T-helper 2 cell treated with Interferon-gamma antibody and Interleukin-4, amounts not matched to agents 5 μg/mL and 100 μg/mL, for 36 hours (primary cell): ENCODE measurements at regions not wholly inside any gene's neighbourhood (a gene's known extent, or its start where the extent isn't known, plus 50 kb on each side); places are given as distances from the start of the nearest gene placed in this dataset.

Experiments
- DNase-seq: peaks from one replicate; pipeline ENCODE4 v3.0.0; 2021; ENCODE audit warnings: low spot score
- H3K27ac Mint-ChIP-seq: one replicate; pipeline ENCODE4 v1.8.0; 2021; ENCODE audit warnings: mild to moderate bottlenecking, mixed read lengths
- H3K27me3 Mint-ChIP-seq: one replicate; pipeline ENCODE4 v1.8.0; 2021; ENCODE audit warnings: low read depth, mixed read lengths
- H3K36me3 Mint-ChIP-seq: one replicate; pipeline ENCODE4 v1.8.0; 2021; ENCODE audit warnings: low read depth, mixed read lengths
- H3K4me1 Mint-ChIP-seq: one replicate; pipeline ENCODE4 v1.8.0; 2021; ENCODE audit warnings: low read depth, mixed read lengths
- H3K4me3 Mint-ChIP-seq: one replicate; pipeline ENCODE4 v1.8.0; 2022; ENCODE audit warnings: mild to moderate bottlenecking, moderate library complexity, mixed read lengths
- H3K9me3 Mint-ChIP-seq: one replicate; pipeline ENCODE4 v1.8.0; 2021; ENCODE audit warnings: mixed read lengths

DNA sequence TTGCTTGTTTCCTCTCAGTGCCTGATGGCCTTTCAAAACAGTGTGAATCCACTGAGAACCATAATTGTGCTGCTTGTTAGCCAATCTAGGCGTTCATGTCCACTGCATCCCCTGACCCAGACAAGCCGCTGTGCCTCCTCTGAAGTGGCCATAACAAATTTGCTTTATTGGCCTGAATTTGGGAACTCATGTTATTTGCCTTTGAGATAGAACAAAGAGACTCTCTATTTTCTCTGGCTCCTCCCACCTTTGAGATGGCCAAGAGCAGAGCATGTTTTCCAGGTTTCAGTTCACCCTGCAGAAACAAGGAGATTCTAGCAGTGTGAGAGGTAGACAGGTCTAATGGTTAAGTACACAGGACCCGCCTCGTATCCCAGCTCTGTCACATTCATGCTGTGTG lies 723.9 kb downstream of the MED13L start:
- DNase-seq, result no peak

DNA sequence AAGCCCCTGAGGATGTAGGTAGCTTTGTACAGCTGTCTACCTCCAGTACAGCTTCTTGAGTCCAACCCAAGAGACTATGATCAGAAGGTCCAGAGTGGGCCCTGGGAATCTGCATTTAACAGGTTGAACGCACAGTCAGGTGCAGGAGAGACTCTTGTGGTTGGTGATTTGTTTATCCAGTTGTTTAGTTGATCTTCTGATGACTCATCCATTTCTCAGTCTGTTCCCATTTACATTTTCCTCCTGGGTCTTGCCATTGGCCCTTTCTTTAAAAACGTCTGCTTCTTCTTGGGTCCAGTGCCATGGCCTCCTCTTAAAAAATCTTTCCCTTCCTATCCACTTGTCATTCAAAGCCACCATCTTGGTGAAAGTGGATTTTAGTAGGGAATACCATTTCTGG lies 734.2 kb downstream of the MED13L start:
- no peaks in the 10 kb centered on the region for H3K4me1 Mint-ChIP-seq
- no peak overlapping the region for H3K4me3 Mint-ChIP-seq
- H3K9me3 Mint-ChIP-seq, result peaks cover 24% of the 10 kb centered on the region
- H3K27me3 Mint-ChIP-seq, result no peaks in the 10 kb centered on the region
- no peak overlapping the region for H3K27ac Mint-ChIP-seq
- no peak for DNase-seq
- H3K36me3 Mint-ChIP-seq, result no peaks in the 10 kb centered on the region

More for the DNA sequence above, 723.9 kb downstream of the MED13L start:
- H3K9me3 Mint-ChIP-seq, result peaks cover 9% of the 10 kb centered on the region
- H3K4me3 Mint-ChIP-seq, result no peak overlapping the region
- no peaks in the 10 kb centered on the region for H3K27me3 Mint-ChIP-seq
- no peaks in the 10 kb centered on the region for H3K36me3 Mint-ChIP-seq
- no peaks in the 10 kb centered on the region for H3K4me1 Mint-ChIP-seq
- no peak overlapping the region for H3K27ac Mint-ChIP-seq

DNA sequence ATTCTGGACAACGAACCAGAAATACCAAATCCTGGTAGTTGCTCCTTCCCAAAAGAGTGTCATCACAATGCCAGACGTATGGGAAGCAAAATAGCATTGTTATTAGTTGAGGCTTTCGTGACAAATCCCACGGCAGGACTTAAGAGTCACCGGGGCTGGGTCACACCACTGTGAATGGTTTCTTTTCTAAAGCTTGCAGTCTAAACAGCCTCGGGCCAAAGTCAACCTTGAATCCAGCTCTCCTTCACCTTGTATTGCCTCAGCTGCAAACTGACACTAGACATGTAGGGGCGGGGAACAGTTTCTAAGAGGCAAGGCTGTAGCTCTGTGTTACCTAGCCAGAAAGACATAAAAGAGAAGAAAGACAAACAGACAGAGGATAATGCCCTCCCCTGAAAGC lies 734.8 kb downstream of the MED13L start:
- no peaks in the 10 kb centered on the region for H3K27me3 Mint-ChIP-seq
- no peaks in the 10 kb centered on the region for H3K4me1 Mint-ChIP-seq
- H3K27ac Mint-ChIP-seq, result no peak overlapping the region
- H3K36me3 Mint-ChIP-seq, result no peaks in the 10 kb centered on the region
- H3K9me3 Mint-ChIP-seq, result peaks cover 29% of the 10 kb centered on the region
- H3K4me3 Mint-ChIP-seq, result no peak overlapping the region
- no peak for DNase-seq

DNA sequence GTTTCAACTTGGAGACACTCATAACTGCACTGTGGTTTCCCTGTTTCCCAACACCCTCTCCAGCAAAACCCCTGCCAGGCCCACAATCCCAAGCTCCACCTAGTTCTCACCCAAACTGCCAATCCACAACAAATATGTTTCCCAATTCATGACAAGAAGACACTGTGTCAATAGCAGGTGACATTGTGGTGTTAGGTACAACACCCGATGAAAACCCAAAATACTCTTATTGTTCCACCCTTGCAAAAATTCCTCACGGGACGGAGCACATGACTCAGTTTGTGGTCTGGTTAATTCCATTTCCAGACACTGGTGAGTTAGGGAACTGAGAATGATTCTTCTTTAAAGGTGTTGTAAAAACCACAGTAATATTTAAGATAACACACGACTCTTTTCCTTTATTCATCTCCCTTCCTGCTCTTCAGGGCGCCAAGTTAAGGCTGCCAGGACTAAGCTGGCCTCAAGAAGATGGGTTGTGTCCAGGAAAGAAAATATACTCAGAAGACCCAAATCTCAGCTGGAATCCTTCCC lies 735.5 kb downstream of the MED13L start:
- no peaks in the 10 kb centered on the region for H3K36me3 Mint-ChIP-seq
- H3K4me3 Mint-ChIP-seq, result no peak overlapping the region
- H3K9me3 Mint-ChIP-seq, result peaks cover 30% of the 10 kb centered on the region
- H3K4me1 Mint-ChIP-seq, result no peaks in the 10 kb centered on the region
- H3K27me3 Mint-ChIP-seq, result no peaks in the 10 kb centered on the region
- no peak for DNase-seq
- H3K27ac Mint-ChIP-seq, result no peak overlapping the region

DNA sequence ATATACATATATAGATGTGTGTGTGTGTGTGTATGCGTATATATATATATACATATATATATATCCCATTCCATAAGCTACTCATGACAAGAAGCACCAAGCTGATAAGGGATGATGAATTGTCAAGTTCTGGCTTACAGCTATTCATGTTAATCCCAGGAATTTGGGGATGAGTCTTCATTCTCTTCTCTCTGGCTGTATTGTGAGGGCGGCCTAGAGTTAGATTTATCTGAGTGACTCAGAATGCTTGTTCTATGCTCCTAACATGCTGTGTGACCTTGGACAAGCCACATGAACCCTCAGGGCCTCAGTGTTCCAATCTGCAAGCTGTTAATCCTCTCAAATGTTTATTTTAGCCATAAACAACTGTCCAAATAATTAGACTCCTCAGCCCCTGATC lies 749.0 kb downstream of the MED13L start:
- Mint-ChIP-seq H3K27me3 (no peaks in the 10 kb centered on the region), H3K4me3 (no peak overlapping the region), H3K9me3 (peaks cover 6% of the 10 kb centered on the region), H3K27ac (no peak overlapping the region), H3K36me3 (no peaks in the 10 kb centered on the region), H3K4me1 (no peaks in the 10 kb centered on the region)
- DNase-seq, result no peak

DNA sequence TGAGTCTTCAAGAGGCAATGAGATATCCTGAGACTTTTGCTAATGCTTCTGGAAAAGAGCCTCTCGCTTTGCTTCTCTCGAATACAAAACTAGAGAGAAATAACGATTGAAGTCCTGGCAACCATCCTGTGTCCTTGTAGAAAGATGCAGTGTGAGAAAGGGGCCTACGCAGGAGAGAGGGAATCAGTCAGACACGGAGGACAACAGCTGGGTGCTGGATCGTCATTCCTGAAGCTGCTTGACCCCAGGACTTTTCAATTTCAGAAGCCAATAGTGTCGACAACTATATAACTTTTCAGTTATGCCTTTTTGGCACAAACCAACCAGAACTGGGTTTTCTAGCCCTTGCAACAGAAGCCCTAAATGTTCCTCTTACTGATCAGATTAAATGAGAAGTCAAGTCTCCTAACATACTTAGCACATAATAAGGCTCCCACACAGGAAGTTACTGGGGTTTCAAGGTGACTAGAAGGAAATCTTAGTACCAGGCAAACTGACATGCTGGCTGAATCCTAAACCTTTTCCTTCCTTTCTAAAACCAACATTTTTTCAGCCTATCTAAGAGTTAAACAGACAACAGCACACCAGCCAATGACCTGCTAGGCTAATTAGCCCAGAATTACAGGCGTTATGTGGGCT lies 755.6 kb downstream of the MED13L start:
- no peaks in the 10 kb centered on the region for H3K36me3 Mint-ChIP-seq
- no peaks in the 10 kb centered on the region for H3K4me1 Mint-ChIP-seq
- no peak for DNase-seq
- H3K27ac Mint-ChIP-seq, result no peak overlapping the region
- H3K4me3 Mint-ChIP-seq, result no peak overlapping the region
- H3K9me3 Mint-ChIP-seq, result peaks cover 14% of the 10 kb centered on the region
- H3K27me3 Mint-ChIP-seq, result no peaks in the 10 kb centered on the region

DNA sequence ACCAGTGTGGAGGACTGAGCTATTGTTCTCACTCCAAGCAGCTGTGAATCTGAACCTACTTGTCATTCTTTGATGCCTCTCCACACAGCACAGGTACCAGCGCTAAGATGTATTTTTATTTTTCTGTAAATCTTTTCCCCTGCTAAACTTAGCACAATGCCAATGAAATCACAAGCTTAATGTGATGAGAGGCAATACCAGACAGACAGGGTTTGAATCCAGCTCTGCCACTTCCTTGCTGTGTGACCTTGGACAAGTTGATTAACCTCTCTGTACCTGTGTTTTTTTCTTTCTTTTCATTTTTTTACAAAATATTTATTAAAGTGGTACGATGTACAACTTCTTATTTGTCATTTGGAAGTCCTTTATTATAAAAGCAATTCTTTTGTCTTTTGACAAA lies 757.6 kb downstream of the MED13L start:
- Mint-ChIP-seq H3K27ac (no peak overlapping the region), H3K4me3 (no peak overlapping the region), H3K4me1 (no peaks in the 10 kb centered on the region)

DNA sequence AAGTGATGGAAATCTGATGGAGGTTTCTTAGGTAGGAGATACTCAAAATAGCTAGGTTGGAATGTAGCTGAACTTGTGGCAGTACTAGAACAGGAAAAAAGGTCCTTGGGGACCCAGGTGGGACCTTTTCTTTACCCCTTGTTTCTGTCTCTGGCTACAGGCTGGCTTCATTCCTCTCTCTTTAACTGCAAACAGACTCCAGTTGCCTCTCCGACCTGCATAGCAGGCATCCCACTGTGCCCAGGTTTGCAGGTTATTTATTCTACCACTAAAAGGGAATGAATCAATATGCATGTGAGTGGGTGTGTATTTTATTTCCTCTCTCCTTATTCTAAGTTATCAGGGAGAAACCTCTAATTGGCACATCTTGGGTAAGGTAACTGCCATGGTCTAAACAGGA lies 758.1 kb downstream of the MED13L start:
- Mint-ChIP-seq H3K27ac (no peak overlapping the region), H3K4me3 (no peak overlapping the region), H3K4me1 (no peaks in the 10 kb centered on the region), H3K9me3 (peaks cover 19% of the 10 kb centered on the region), H3K27me3 (no peaks in the 10 kb centered on the region), H3K36me3 (no peaks in the 10 kb centered on the region)
- DNase-seq, result no peak

More for the DNA sequence above, 757.6 kb downstream of the MED13L start:
- no peak for DNase-seq
- H3K27me3 Mint-ChIP-seq, result no peaks in the 10 kb centered on the region
- H3K9me3 Mint-ChIP-seq, result peaks cover 14% of the 10 kb centered on the region
- H3K36me3 Mint-ChIP-seq, result no peaks in the 10 kb centered on the region

DNA sequence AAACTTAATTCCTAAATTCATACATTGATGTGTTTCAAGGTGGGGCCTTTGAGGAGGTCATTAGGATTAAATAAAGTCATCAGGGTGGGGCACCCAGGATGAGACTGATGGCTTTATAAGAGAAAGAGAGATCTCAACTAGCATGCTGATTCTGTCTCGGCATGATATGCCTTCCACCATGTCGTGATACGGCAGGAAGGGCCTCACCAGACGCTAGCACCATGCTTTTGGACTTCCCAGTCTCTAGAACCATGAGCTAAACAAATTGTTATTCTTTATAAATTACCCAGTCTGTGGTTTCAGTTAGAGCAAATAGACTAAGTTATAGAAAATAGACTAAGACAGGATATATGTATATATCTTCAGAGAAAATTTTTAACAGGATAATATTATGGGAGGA lies 759.6 kb downstream of the MED13L start:
- peaks cover 32% of the 10 kb centered on the region for H3K9me3 Mint-ChIP-seq
- no peak for DNase-seq
- no peak overlapping the region for H3K4me3 Mint-ChIP-seq
- no peaks in the 10 kb centered on the region for H3K4me1 Mint-ChIP-seq
- no peak overlapping the region for H3K27ac Mint-ChIP-seq
- no peaks in the 10 kb centered on the region for H3K27me3 Mint-ChIP-seq
- no peaks in the 10 kb centered on the region for H3K36me3 Mint-ChIP-seq

DNA sequence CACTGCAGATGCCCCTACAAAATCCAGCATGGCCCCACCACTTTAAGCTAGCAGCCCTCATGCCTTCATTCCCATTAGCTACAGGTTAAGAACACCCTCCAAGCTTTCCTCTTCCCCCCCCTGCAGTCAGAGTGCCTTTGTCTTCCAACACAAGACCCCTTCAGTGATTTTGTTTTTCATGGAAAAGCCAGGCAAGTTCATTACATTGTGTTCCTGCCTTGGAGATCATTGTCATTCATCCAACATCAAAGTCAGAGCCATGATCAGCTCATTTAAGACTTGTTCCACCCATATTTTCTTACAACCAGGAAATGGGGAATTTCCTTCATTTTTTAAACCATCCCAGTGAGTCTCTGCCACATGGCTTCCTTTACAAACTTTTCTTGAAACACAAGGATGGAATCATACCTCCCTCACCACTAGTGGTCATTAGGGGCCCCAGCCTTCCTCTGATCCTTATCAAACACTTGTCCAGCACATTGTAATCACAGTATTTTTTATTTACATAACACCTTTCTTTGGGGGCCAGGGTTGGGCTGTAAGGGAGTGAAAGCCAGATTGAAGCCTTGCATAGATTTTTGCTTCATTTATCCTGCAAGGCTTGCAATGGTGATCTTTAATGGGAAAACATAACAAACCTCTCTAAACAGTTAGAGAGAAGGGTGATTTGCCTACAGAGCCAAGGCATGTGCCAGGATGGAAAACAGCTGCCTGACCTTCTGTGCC lies 765.3 kb downstream of the MED13L start:
- Mint-ChIP-seq H3K9me3 (peaks cover 24% of the 10 kb centered on the region), H3K27me3 (no peaks in the 10 kb centered on the region), H3K4me1 (no peaks in the 10 kb centered on the region), H3K4me3 (no peak overlapping the region), H3K27ac (no peak overlapping the region), H3K36me3 (no peaks in the 10 kb centered on the region)
- DNase-seq, result no peak

DNA sequence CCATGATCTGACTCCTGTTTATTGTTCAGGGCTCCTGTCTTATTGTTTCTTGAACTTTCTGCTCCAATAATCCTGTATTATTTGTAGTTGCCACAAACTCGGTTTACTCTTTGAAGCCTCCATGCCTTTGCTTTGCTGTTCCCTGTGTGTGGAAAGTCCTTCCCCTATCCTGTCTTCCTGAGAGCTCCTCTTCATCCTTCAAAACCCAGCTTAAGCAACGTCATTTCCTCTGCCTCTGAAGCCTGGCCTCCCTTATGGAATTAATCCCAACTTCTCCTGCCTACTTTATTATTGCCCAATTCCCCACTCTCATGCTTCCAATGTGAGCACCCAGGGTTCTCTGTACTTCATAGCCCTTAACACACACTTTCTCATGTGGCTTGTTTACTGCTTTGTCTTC lies 766.2 kb downstream of the MED13L start:
- Mint-ChIP-seq H3K27ac (no peak overlapping the region), H3K4me1 (no peaks in the 10 kb centered on the region), H3K36me3 (no peaks in the 10 kb centered on the region), H3K9me3 (peaks cover 24% of the 10 kb centered on the region), H3K4me3 (no peak overlapping the region), H3K27me3 (no peaks in the 10 kb centered on the region)
- DNase-seq, result no peak

DNA sequence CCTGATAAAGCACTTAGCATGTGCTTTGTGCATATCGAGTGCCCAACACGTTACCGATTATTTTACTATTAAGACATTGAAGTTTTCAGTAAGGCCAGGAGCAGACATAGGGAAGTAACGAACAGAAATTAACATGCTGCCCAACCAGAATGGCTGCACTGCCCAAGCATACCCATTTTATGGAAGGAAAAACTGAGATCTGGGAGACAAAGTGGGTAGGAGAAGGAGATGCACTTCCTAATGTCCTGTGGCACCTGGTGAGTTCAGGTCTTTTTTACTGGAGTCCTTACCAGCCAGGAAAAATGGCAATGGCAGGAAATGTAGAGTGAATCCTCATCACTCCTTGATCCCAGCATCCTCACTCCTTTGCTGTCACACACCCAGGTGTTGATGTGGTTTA lies 768.5 kb downstream of the MED13L start:
- DNase-seq, result no peak
- H3K4me1 Mint-ChIP-seq, result no peaks in the 10 kb centered on the region
- H3K27ac Mint-ChIP-seq, result no peak overlapping the region
- H3K27me3 Mint-ChIP-seq, result no peaks in the 10 kb centered on the region
- H3K4me3 Mint-ChIP-seq, result no peak overlapping the region
- peaks cover 21% of the 10 kb centered on the region for H3K9me3 Mint-ChIP-seq
- H3K36me3 Mint-ChIP-seq, result no peaks in the 10 kb centered on the region

DNA sequence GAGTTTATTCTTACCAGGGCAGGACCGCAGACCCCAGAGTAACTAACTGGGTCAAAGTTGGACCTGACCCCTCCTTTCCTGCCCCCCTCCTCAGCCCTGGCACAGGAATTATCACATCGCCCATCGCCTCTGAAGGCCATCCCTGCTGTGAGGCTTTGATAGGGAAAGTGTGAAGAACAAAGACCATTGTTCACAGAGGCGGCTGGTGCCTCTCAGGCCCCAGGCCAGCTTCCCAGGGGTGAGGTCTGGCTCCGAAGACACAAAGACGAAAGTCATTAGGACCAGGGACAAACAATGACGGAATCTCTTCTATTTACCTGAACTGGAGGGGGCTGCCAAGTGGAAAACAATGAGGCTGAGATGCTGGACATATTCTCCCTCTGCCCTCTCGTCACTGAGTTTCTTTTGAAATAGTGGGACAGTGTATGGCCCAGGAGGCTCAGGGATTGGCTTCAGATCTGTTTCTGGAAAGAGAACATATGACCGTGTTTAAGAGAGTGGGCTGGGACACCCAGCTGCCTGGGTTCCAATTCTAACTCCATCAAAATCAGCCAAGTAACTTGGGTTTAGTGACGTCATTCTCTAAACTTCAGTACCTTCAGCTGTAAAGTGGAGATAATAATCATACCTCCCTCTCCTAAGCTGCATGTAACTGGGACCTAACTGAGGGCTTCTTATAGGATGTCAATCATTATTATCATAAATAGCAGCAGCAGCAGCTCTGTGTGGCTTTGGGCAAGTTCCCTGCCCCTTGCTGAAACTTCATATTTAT lies 769.4 kb downstream of the MED13L start:
- Mint-ChIP-seq H3K4me1 (no peaks in the 10 kb centered on the region), H3K27me3 (no peaks in the 10 kb centered on the region), H3K27ac (no peak overlapping the region), H3K9me3 (peaks cover 16% of the 10 kb centered on the region), H3K36me3 (no peaks in the 10 kb centered on the region), H3K4me3 (no peak overlapping the region)
- no peak for DNase-seq

DNA sequence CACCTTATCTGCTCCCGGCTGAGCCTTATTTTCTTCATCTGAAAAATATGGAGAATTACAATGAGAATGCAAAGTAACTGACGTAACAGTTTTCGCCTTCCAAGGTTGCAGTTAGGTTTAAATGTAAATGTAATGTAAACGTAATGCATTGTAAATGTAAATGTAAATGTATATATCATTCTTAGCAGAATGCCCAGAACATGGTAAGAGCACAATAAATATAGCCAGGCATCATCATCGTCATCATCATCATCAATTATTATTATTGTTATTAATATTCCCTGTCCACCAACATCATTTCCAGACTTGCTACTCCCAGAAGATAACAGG lies 770.0 kb downstream of the MED13L start:
- Mint-ChIP-seq H3K4me3 (no peak overlapping the region), H3K9me3 (peaks cover 12% of the 10 kb centered on the region)
- no peak for DNase-seq

More for the DNA sequence above, 770.0 kb downstream of the MED13L start:
- Mint-ChIP-seq H3K36me3 (no peaks in the 10 kb centered on the region), H3K27ac (no peak overlapping the region), H3K27me3 (no peaks in the 10 kb centered on the region), H3K4me1 (no peaks in the 10 kb centered on the region)
